ENCODE measurements at regions not wholly inside any gene's neighbourhood (a gene's known extent, or its start where the extent isn't known, plus 50 kb on each side); places are given as distances from the start of the nearest gene placed in this dataset.

DNA sequence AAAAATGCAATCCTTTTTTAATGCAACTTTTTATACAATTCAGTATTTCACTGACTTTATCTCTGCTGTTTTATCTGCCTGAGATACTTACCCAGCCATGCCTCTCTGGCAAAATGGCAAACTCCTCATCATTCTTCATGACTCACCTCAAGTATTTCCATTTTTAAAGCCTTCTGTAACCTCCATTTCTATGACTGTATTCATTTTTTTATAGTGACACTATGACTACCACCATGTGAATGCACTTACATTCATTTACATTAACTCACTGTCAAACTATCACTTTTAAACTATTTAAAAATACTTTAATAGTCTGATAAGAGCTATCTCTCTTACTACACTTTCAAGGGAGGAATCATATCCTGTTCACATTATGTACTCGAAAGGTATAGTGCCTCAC lies 99.4 kb upstream of the SCN7A start:
- H3K9me3 Mint-ChIP-seq: peaks cover 11% of the 10 kb centered on the region
- no peaks in the 10 kb centered on the region for H3K36me3 Mint-ChIP-seq (ENCODE audit: insufficient read depth)
- ATAC-seq (no peak), DNase-seq (no peak)
- H3K27me3 Mint-ChIP-seq (ENCODE audit: low read depth): no peaks in the 10 kb centered on the region
- no peak overlapping the region for H3K4me3 Mint-ChIP-seq
- no peaks in the 10 kb centered on the region for H3K4me1 Mint-ChIP-seq (ENCODE audit: low read depth)

DNA sequence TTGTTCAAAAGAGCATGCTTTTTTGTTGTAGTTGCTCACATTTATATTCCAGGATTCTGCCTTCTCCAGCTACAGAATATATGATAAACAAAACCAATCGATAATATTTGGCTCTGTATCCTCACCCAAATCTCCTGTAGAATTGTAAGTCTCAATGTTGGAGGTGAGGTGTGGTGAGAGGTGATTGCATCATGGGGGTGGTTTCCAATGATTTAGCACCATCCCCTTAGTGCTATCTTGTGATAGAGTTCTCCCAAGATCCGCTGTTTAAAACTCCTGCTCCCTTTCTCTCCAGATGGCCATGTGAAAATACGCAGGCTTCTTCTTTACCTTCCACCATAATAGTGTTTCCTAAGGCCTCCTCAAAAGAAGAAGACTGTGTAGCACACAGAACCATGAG lies 98.7 kb upstream of the SCN7A start:
- H3K4me1 Mint-ChIP-seq (ENCODE audit: low read depth): no peaks in the 10 kb centered on the region
- no peak for ATAC-seq
- DNase-seq: no peak

DNA sequence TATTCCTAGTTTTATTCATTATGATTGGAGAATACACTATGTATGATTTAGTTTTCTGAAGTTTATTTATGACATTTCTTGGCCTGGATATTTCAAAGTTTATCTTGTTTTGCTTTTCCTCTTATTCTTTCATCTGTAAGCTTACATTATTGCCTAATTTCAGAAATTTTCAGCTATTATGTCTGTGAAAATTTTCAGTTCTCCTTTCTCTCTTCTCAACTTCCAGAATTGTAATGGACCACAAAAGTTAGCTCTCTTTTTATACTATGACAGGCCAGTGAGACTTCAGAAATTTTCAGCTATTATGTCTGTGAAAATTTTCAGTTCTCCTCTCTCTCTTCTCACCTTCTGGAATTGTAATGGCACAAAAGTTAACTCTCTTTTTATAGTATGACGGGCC lies 97.2 kb upstream of the SCN7A start:
- no peaks in the 10 kb centered on the region for H3K36me3 Mint-ChIP-seq (ENCODE audit: insufficient read depth)
- peaks cover 3% of the 10 kb centered on the region for H3K9me3 Mint-ChIP-seq
- H3K27me3 Mint-ChIP-seq (ENCODE audit: low read depth): no peaks in the 10 kb centered on the region
- no peak overlapping the region for H3K4me3 Mint-ChIP-seq
- DNase-seq (no peak), ATAC-seq (no peak)
- H3K4me1 Mint-ChIP-seq (ENCODE audit: low read depth): no peaks in the 10 kb centered on the region

More for the DNA sequence above, 98.7 kb upstream of the SCN7A start:
- Mint-ChIP-seq H3K9me3 (peaks cover 11% of the 10 kb centered on the region), H3K36me3 (ENCODE audit: insufficient read depth) (no peaks in the 10 kb centered on the region), H3K27me3 (ENCODE audit: low read depth) (no peaks in the 10 kb centered on the region), H3K4me3 (no peak overlapping the region)

DNA sequence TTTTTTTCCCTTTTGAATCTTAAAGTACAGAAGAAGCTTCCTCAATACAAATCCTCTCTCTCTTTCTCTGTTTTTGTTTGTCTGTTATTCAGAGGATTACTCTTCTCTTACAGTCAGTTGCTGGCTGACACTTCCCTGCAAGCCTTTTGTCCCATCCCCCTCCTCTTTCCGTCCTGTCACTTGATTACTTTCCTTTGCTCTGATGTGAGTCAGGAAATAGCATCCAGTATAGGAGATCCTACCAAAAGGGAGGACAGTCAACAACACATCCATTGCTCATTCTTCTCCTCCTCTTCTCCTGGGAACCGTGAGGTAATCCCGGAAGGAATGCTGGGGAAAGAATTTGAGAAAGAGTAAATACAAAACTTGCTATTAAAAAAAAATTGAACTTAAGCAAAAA lies 79.3 kb upstream of the SCN7A start:
- H3K36me3 Mint-ChIP-seq (ENCODE audit: insufficient read depth): no peaks in the 10 kb centered on the region
- no peaks in the 10 kb centered on the region for H3K27me3 Mint-ChIP-seq (ENCODE audit: low read depth)
- no peaks in the 10 kb centered on the region for H3K9me3 Mint-ChIP-seq
- H3K4me1 Mint-ChIP-seq (ENCODE audit: low read depth): no peaks in the 10 kb centered on the region
- H3K4me3 Mint-ChIP-seq: no peak overlapping the region
- no peak for ATAC-seq
- DNase-seq: no peak

DNA sequence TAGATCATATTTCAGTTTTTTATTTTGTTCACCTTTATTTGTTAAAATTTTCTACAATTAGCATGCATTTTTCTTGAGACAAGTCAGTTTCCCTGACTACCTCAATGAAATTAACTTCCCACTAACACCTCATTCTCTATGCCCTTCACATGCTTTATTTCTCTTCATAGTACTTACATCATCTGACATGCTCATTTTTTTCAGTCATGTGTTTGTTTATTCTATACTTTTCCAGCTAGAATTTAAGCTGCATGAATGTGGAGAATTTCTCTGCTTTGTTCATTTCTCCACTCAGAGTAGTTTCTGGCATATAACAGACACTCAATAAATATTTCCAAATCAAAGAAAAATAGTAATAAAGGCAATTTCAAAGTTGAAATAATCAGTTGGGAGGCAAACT lies 78.9 kb upstream of the SCN7A start:
- H3K4me3 Mint-ChIP-seq: no peak overlapping the region
- no peaks in the 10 kb centered on the region for H3K4me1 Mint-ChIP-seq (ENCODE audit: low read depth)
- DNase-seq (no peak), ATAC-seq (no peak)
- no peaks in the 10 kb centered on the region for H3K36me3 Mint-ChIP-seq (ENCODE audit: insufficient read depth)
- no peaks in the 10 kb centered on the region for H3K27me3 Mint-ChIP-seq (ENCODE audit: low read depth)
- H3K9me3 Mint-ChIP-seq: no peaks in the 10 kb centered on the region

DNA sequence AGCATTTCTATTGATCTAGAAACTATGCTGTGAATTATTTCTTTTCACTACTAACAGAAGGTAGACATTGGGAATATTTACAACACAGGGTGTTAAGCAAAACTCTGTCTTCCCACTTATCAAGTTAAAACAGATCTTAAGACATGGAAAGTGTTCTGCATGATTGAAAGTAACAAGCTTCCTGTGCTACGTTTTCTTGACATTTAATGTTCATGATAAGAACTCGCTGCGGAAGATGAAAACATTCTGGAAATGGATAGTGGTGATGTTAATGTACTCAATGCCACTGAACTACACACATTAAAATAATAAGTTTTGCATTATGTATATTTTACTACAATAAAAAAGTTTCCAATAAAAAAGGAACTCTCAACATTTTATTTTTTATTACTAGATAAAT lies 74.4 kb upstream of the SCN7A start:
- DNase-seq (no peak), ATAC-seq (no peak)
- H3K36me3 Mint-ChIP-seq (ENCODE audit: insufficient read depth): no peaks in the 10 kb centered on the region
- peaks cover 2% of the 10 kb centered on the region for H3K27me3 Mint-ChIP-seq (ENCODE audit: low read depth)
- no peaks in the 10 kb centered on the region for H3K4me1 Mint-ChIP-seq (ENCODE audit: low read depth)
- H3K9me3 Mint-ChIP-seq: no peaks in the 10 kb centered on the region
- H3K4me3 Mint-ChIP-seq: no peak overlapping the region

DNA sequence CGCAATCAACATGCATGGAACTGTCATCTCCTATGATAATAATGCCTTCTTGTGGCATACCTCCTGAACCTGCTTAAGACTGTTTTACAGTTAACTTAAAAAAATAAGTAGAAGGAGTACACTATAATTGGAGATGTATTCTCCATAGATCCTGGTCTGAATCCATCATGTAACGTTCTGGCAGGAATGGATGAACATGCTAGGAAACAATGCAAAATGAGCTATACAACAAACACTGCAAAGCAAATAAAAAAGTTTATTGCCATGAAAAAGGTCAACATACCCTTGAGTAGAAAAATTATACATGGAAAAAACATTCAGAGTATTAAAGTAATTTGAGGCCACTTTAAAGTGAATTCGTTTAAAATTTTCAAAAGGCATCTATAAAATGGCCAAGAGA lies 71.5 kb upstream of the SCN7A start:
- ATAC-seq (no peak), DNase-seq (no peak)
- H3K4me1 Mint-ChIP-seq (ENCODE audit: low read depth): no peaks in the 10 kb centered on the region
- peaks cover 2% of the 10 kb centered on the region for H3K27me3 Mint-ChIP-seq (ENCODE audit: low read depth)
- no peaks in the 10 kb centered on the region for H3K9me3 Mint-ChIP-seq
- H3K4me3 Mint-ChIP-seq: no peak overlapping the region
- H3K36me3 Mint-ChIP-seq (ENCODE audit: insufficient read depth): no peaks in the 10 kb centered on the region

DNA sequence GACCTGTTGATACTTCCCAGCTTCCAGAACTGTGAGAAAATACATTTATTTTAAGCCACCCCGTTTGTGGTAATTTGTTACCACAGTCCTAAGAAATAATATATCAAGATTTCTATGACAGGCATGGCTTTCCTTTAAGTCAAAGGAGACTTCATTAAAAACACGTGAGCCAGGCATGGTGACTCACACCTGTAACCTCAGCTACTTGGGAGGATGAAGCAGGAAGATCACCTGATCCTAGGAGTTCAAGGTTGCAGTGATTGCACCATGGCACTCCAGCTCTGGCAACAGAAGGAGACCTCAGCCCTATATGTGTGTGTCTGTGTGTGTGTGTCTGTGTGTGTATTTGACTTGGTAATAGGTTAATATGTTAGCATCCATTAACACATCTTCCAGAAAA lies 69.8 kb upstream of the SCN7A start:
- no peaks in the 10 kb centered on the region for H3K36me3 Mint-ChIP-seq (ENCODE audit: insufficient read depth)
- H3K27me3 Mint-ChIP-seq (ENCODE audit: low read depth): peaks cover 2% of the 10 kb centered on the region
- no peaks in the 10 kb centered on the region for H3K4me1 Mint-ChIP-seq (ENCODE audit: low read depth)
- no peak for ATAC-seq
- DNase-seq: no peak
- no peak overlapping the region for H3K4me3 Mint-ChIP-seq
- H3K9me3 Mint-ChIP-seq: no peaks in the 10 kb centered on the region

DNA sequence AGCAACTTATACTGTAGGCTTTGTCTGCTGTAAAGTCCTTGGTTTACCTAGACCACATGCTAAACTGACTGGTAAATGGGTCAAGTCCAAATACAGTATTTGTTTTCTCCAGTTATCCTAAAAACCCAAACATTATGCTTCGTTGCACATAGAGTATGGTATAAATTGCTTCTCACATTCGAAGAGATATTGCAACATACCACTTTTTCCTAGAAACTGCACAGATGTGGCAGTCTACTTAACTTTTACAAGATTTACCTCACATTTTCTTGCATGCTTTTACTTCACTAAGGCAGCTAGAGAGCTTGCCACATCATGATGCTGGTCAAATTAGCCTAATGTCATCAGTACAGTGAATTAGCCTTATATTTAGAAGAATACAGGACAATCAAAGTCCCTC lies 66.0 kb upstream of the SCN7A start:
- Mint-ChIP-seq H3K27me3 (ENCODE audit: low read depth) (peaks cover 2% of the 10 kb centered on the region), H3K36me3 (ENCODE audit: insufficient read depth) (no peaks in the 10 kb centered on the region), H3K4me1 (ENCODE audit: low read depth) (no peaks in the 10 kb centered on the region), H3K4me3 (no peak overlapping the region), H3K9me3 (no peaks in the 10 kb centered on the region)
- no peak for ATAC-seq
- DNase-seq: no peak

DNA sequence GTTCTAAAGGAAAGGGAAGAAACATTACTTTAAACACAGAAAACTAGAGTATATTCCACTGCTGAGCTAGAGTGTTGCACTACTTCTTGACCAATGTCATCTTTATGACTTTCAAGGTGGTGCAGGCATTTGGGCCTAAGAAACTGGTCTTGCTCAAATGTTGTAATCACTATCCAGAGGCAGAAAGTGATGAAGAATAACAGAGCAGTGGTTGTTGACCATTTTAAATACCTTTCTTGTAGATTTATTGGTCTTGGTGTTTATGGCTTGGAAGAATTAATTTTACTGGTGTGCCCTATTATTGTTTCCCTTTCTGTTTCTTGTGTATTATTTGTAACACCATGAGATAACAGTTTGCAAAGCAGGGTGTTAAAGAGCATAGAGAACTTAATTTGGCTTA lies 56.9 kb upstream of the SCN7A start:
- Mint-ChIP-seq H3K4me3 (no peak overlapping the region), H3K36me3 (ENCODE audit: insufficient read depth) (no peaks in the 10 kb centered on the region), H3K9me3 (no peaks in the 10 kb centered on the region), H3K4me1 (ENCODE audit: low read depth) (no peaks in the 10 kb centered on the region), H3K27me3 (ENCODE audit: low read depth) (peaks cover 3% of the 10 kb centered on the region)
- no peak for ATAC-seq
- DNase-seq: no peak

DNA sequence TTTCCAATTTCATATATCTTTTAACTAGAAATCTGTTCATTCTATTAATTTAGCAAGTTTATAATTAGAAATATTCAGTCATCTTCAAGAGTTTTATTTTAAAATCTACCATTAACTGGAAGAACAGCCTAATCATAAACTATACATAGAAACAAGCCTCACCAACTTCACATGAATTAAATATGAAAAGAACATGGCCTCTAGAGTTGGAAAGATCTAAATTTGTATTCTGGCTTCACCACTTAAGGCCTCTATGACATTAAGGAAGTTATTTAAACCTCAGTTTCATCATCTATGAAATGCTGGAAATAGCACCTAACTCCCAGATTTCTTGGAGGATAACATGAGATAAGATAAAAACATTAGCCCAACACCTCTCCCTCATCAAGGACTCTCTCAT lies 51.4 kb upstream of the SCN7A start:
- no peaks in the 10 kb centered on the region for H3K36me3 Mint-ChIP-seq (ENCODE audit: insufficient read depth)
- no peaks in the 10 kb centered on the region for H3K27me3 Mint-ChIP-seq (ENCODE audit: low read depth)
- no peak for ATAC-seq
- H3K4me1 Mint-ChIP-seq (ENCODE audit: low read depth): no peaks in the 10 kb centered on the region
- no peak overlapping the region for H3K4me3 Mint-ChIP-seq
- H3K9me3 Mint-ChIP-seq: no peaks in the 10 kb centered on the region
- DNase-seq: no peak

Data from activated T-cell treated with anti-CD3 and anti-CD28 coated beads, Interleukin-2, amount 50 U/mL, for 4 hours (primary cell).